AG04450 (cell line): ENCODE measurements at regions not wholly inside any gene's neighbourhood (a gene's known extent, or its start where the extent isn't known, plus 50 kb on each side); places are given as distances from the start of the nearest gene placed in this dataset.

Experiments used
- CTCF ChIA-PET: fragments of 300-600, 350-600 bp; formaldehyde crosslinking; extraction: SDS; loops from one replicate; lab custom pipeline; 2022; ENCODE audit warnings: antibody characterized with exemption, inconsistent platforms; lab: Charles Lee
- POLR2A ChIA-PET: fragments of 350-600 bp; formaldehyde crosslinking; extraction: SDS; loops from one replicate; lab custom pipeline; 2021; ENCODE audit warnings: antibody characterized with exemption, inconsistent platforms; lab: Yijun Ruan, JAX
- DNase-seq: peaks from one replicate; pipeline ENCODE4 v3.0.0-alpha.2; 2011; ENCODE audit warnings: low read depth, low spot score
- H3K27ac ChIP-seq: one replicate; pipeline ENCODE4 v1.5.1; 2012; ENCODE audit warnings: low read depth, low read length, control low read depth
- H3K27me3 ChIP-seq: one replicate; pipeline ENCODE4 v1.6.0; 2012; ENCODE audit warnings: low read length; ENCODE audit not compliant: control insufficient read depth, insufficient read depth
- H3K4me3 ChIP-seq: 2 replicates; pipeline ENCODE4 v1.5.1; 2011; ENCODE audit warnings: mild to moderate bottlenecking, low read depth, low read length, control low read depth
- H3K9me3 ChIP-seq: 2 replicates; pipeline ENCODE4 v1.5.1; 2012; ENCODE audit warnings: low read length; ENCODE audit not compliant: control insufficient read depth, insufficient read depth
- CTCF ChIP-seq: IDR thresholded peaks from 2 replicates; pipeline ENCODE4 v1.5.1; 2011; ENCODE audit warnings: low read depth, low read length, control low read depth, inconsistent platforms

DNA sequence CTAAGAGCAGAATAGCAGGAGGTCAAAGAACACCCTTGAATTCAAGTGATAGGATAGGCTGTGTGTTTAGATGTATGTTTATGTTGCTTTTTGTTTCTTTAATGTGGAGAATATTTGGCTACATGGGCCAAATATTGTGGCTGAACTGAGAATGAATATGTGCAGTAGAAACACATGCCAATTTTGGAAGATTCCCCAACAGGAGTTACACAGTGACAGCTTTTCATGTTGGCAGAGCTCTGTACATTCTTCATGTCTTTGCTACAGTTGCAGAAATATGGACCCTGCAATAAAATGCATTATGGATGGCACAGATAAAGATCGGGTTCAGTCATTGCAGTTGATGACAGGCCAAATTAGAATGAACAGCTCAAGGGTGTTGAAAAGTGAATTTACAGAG lies 82.8 kb upstream of the SLC4A4 start:
- no peak for DNase-seq
- H3K9me3 ChIP-seq, result no peaks in the 10 kb centered on the region
- ChIA-PET CTCF (no interaction called here), POLR2A (no interaction called here)
- TF ChIP-seq CTCF, result no peak
- no peak overlapping the region for H3K27ac ChIP-seq
- H3K4me3 ChIP-seq, result no peak overlapping the region
- H3K27me3 ChIP-seq, result no peaks in the 10 kb centered on the region

DNA sequence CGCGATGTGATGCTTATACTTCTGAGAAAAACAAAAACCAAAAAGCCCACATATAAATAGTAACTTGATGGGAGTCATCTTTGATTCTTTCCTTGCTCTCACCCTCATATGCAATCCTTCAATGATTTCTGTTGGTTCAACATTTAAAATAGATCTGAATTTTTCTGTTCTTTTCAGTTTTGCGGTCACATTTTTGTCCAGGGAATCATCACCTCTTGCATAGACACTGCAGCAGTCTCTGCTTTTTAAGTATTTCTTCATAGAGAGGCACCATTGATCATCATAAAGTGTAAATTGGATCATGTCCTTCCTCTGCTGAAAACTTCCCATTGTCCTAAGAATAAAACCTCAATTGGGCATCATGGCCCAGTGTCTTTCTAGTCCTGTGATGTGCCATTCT lies 81.1 kb upstream of the SLC4A4 start:
- Histone ChIP-seq H3K9me3 (no peaks in the 10 kb centered on the region), H3K27me3 (no peaks in the 10 kb centered on the region), H3K27ac (no peak overlapping the region), H3K4me3 (no peak overlapping the region)
- no peak for DNase-seq
- no peak for TF ChIP-seq CTCF
- POLR2A ChIA-PET, result no interaction called here
- CTCF ChIA-PET, result no interaction called here

DNA sequence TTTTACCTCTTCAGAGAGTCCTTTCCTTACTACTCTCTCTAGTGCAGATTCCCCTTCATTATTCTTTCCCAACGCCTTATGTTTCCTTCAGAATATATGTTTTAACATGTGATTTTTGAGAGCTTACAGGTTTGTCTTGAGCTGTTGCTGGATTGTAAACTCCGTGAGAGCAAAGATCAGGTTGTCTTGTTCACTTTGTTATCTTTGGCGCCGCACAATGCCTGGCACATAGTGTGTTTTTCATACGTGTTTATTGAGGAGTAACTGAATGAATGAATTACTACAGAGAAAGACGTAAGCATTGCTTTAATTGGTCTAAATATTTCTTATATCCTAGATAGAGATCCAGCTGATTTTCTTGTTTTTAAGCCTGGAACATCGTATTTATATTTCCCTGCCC lies 80.5 kb upstream of the SLC4A4 start:
- ChIA-PET CTCF (no interaction called here), POLR2A (no interaction called here)
- Histone ChIP-seq H3K27ac (no peak overlapping the region), H3K9me3 (no peaks in the 10 kb centered on the region), H3K27me3 (no peaks in the 10 kb centered on the region), H3K4me3 (no peak overlapping the region)
- no peak for DNase-seq
- no peak for TF ChIP-seq CTCF

DNA sequence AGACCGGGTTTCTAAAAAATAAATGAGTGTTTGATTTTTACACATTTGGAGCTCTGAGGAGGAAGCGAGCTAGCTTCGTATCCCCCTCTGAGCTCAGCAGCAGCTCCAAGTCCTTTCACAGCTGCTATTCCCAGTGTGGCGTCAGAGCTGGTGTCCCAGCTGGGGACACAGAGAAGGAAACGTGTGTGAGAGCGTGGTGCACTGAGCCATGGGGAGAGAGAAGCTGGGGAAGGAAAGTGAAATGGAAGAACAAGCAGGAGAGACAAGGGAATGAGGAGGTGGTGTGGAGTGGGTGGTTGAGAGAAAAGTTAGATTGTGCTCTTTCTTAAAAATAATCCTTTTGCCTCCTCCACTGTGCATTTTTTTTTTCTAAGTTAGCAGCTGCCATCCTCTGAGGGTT lies 79.5 kb upstream of the SLC4A4 start:
- POLR2A ChIA-PET, result no interaction called here
- Histone ChIP-seq H3K27me3 (no peaks in the 10 kb centered on the region), H3K4me3 (no peak overlapping the region), H3K9me3 (no peaks in the 10 kb centered on the region), H3K27ac (no peak overlapping the region)
- DNase-seq, result no peak
- TF ChIP-seq CTCF, result no peak
- CTCF ChIA-PET, result interaction anchor here (0.9 kb wide), 1 partner anchor 11 kb away, joined by 3 read pairs; no protein-coding TSS in a partner anchor

DNA sequence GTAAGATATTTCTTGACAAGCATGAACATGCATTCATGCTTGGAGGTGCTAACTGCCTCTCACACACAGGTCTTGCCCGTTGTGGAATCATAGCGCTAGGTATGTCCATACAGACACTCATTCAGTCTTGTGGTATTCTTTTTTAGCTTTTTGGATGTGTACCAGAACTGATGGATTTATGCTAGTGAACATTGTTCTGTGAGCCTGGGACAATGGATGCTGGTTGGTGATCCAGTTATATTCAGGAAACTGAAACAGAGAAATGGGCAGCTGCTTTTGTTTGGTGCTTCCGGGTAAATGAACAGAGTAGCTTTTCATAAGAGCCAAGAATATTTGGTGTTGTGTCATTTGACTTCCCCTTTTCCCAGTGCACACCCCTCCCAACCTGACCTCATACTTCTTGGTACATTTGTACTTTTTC lies 78.9 kb upstream of the SLC4A4 start:
- ChIA-PET CTCF (interaction anchor here (0.9 kb wide), 2 partner anchors 10 to 29 kb away, joined by 3 read pairs; no protein-coding TSS in a partner anchor), POLR2A (no interaction called here)
- no peak for DNase-seq
- H3K9me3 ChIP-seq, result no peaks in the 10 kb centered on the region
- no peaks in the 10 kb centered on the region for H3K27me3 ChIP-seq
- no peak for TF ChIP-seq CTCF
- H3K4me3 ChIP-seq, result no peak overlapping the region
- no peak overlapping the region for H3K27ac ChIP-seq
